ENCODE measurements at regions not wholly inside any gene's neighbourhood (a gene's known extent, or its start where the extent isn't known, plus 50 kb on each side); places are given as distances from the start of the nearest gene placed in this dataset.
"Not testable (repeated sequence)": the region's sequence is repeated elsewhere in the genome, so short reads cannot be mapped to it uniquely, and the experiment has no call there.

- ATAC-seq; H3K9me3 ChIP-seq (ENCODE audit: control insufficient read depth, insufficient read depth, low read depth, low read length); POLR2A ChIA-PET; H3K4me1 ChIP-seq (ENCODE audit: control insufficient read depth, insufficient read depth, low read length); H3K4me3 ChIP-seq (ENCODE audit: low read depth in 2 of 2, low read length in 2 of 2); intact Hi-C loops (cut with micrococcal nuclease; ENCODE audit: unreplicated experiment); DNase-seq (ENCODE audit: low read depth, low spot score); BruUV-seq (replicated peaks); in situ Hi-C loops (cut with HindIII; ENCODE audit: low pct_unique_long_range_greater_than_20kb, low sequenced_read_pairs); H3K27me3 ChIP-seq (ENCODE audit: control insufficient read depth, insufficient read depth, low read length); H3K27ac ChIP-seq (ENCODE audit: low read length); CTCF ChIA-PET; H3K36me3 ChIP-seq (ENCODE audit: control insufficient read depth, insufficient read depth, low read length): not testable (repeated sequence)
Observed at GRCh38 chr16:31975826-31976419, 102.3 kb downstream of the ZNF267 start.

GRCh38 chr16:31978463-31978862 is 104.9 kb downstream of the ZNF267 start:
- intact Hi-C loops (cut with micrococcal nuclease; ENCODE audit: unreplicated experiment); POLR2A ChIA-PET; H3K27ac ChIP-seq (ENCODE audit: low read length); H3K4me3 ChIP-seq (ENCODE audit: low read depth in 2 of 2, low read length in 2 of 2); H3K36me3 ChIP-seq (ENCODE audit: control insufficient read depth, insufficient read depth, low read length); DNase-seq (ENCODE audit: low read depth, low spot score); H3K4me1 ChIP-seq (ENCODE audit: control insufficient read depth, insufficient read depth, low read length); BruUV-seq (replicated peaks); ATAC-seq; H3K27me3 ChIP-seq (ENCODE audit: control insufficient read depth, insufficient read depth, low read length); in situ Hi-C loops (cut with HindIII; ENCODE audit: low pct_unique_long_range_greater_than_20kb, low sequenced_read_pairs); H3K9me3 ChIP-seq (ENCODE audit: control insufficient read depth, insufficient read depth, low read depth, low read length); CTCF ChIA-PET: not testable (repeated sequence)

GRCh38 chr16:31981739-31982138 is 108.1 kb downstream of the ZNF267 start:
- H3K27me3 ChIP-seq (ENCODE audit: control insufficient read depth, insufficient read depth, low read length); POLR2A ChIA-PET; ATAC-seq; intact Hi-C loops (cut with micrococcal nuclease; ENCODE audit: unreplicated experiment); H3K9me3 ChIP-seq (ENCODE audit: control insufficient read depth, insufficient read depth, low read depth, low read length); DNase-seq (ENCODE audit: low read depth, low spot score); H3K4me1 ChIP-seq (ENCODE audit: control insufficient read depth, insufficient read depth, low read length); H3K4me3 ChIP-seq (ENCODE audit: low read depth in 2 of 2, low read length in 2 of 2); CTCF ChIA-PET; H3K27ac ChIP-seq (ENCODE audit: low read length); H3K36me3 ChIP-seq (ENCODE audit: control insufficient read depth, insufficient read depth, low read length); in situ Hi-C loops (cut with HindIII; ENCODE audit: low pct_unique_long_range_greater_than_20kb, low sequenced_read_pairs); BruUV-seq (replicated peaks): not testable (repeated sequence)

GRCh38 chr16:31982986-31983385 is 109.4 kb downstream of the ZNF267 start:
- POLR2A ChIA-PET; H3K27me3 ChIP-seq (ENCODE audit: control insufficient read depth, insufficient read depth, low read length); H3K9me3 ChIP-seq (ENCODE audit: control insufficient read depth, insufficient read depth, low read depth, low read length); CTCF ChIA-PET; in situ Hi-C loops (cut with HindIII; ENCODE audit: low pct_unique_long_range_greater_than_20kb, low sequenced_read_pairs); H3K27ac ChIP-seq (ENCODE audit: low read length); H3K4me3 ChIP-seq (ENCODE audit: low read depth in 2 of 2, low read length in 2 of 2); H3K4me1 ChIP-seq (ENCODE audit: control insufficient read depth, insufficient read depth, low read length); intact Hi-C loops (cut with micrococcal nuclease; ENCODE audit: unreplicated experiment); ATAC-seq; BruUV-seq (replicated peaks); H3K36me3 ChIP-seq (ENCODE audit: control insufficient read depth, insufficient read depth, low read length); DNase-seq (ENCODE audit: low read depth, low spot score): not testable (repeated sequence)

- H3K4me3 ChIP-seq (ENCODE audit: low read depth in 2 of 2, low read length in 2 of 2); in situ Hi-C loops (cut with HindIII; ENCODE audit: low pct_unique_long_range_greater_than_20kb, low sequenced_read_pairs); H3K27ac ChIP-seq (ENCODE audit: low read length); DNase-seq (ENCODE audit: low read depth, low spot score); CTCF ChIA-PET; H3K36me3 ChIP-seq (ENCODE audit: control insufficient read depth, insufficient read depth, low read length); H3K4me1 ChIP-seq (ENCODE audit: control insufficient read depth, insufficient read depth, low read length); POLR2A ChIA-PET; BruUV-seq (replicated peaks); H3K27me3 ChIP-seq (ENCODE audit: control insufficient read depth, insufficient read depth, low read length); intact Hi-C loops (cut with micrococcal nuclease; ENCODE audit: unreplicated experiment); H3K9me3 ChIP-seq (ENCODE audit: control insufficient read depth, insufficient read depth, low read depth, low read length); ATAC-seq: not testable (repeated sequence)
Observed at GRCh38 chr16:31983666-31984065, 110.1 kb downstream of the ZNF267 start.

GRCh38 chr16:31986895-31987294 is 113.3 kb downstream of the ZNF267 start:
- ATAC-seq; in situ Hi-C loops (cut with HindIII; ENCODE audit: low pct_unique_long_range_greater_than_20kb, low sequenced_read_pairs); H3K27ac ChIP-seq (ENCODE audit: low read length); intact Hi-C loops (cut with micrococcal nuclease; ENCODE audit: unreplicated experiment); H3K9me3 ChIP-seq (ENCODE audit: control insufficient read depth, insufficient read depth, low read depth, low read length); H3K4me3 ChIP-seq (ENCODE audit: low read depth in 2 of 2, low read length in 2 of 2); H3K27me3 ChIP-seq (ENCODE audit: control insufficient read depth, insufficient read depth, low read length); H3K4me1 ChIP-seq (ENCODE audit: control insufficient read depth, insufficient read depth, low read length); BruUV-seq (replicated peaks); CTCF ChIA-PET; DNase-seq (ENCODE audit: low read depth, low spot score); H3K36me3 ChIP-seq (ENCODE audit: control insufficient read depth, insufficient read depth, low read length): not testable (repeated sequence)
- POLR2A ChIA-PET, result interaction anchor here (0.7 kb wide), 1 partner anchor 59 kb away, joined by 6 read pairs; no protein-coding TSS in a partner anchor

GRCh38 chr16:31988595-31989581 is 115.3 kb downstream of the ZNF267 start:
- H3K27me3 ChIP-seq (ENCODE audit: control insufficient read depth, insufficient read depth, low read length); H3K4me1 ChIP-seq (ENCODE audit: control insufficient read depth, insufficient read depth, low read length); H3K27ac ChIP-seq (ENCODE audit: low read length); H3K9me3 ChIP-seq (ENCODE audit: control insufficient read depth, insufficient read depth, low read depth, low read length); POLR2A ChIA-PET; DNase-seq (ENCODE audit: low read depth, low spot score); H3K36me3 ChIP-seq (ENCODE audit: control insufficient read depth, insufficient read depth, low read length); BruUV-seq (replicated peaks); CTCF ChIA-PET; intact Hi-C loops (cut with micrococcal nuclease; ENCODE audit: unreplicated experiment); in situ Hi-C loops (cut with HindIII; ENCODE audit: low pct_unique_long_range_greater_than_20kb, low sequenced_read_pairs); H3K4me3 ChIP-seq (ENCODE audit: low read depth in 2 of 2, low read length in 2 of 2): not testable (repeated sequence)
- peak; percentile 98 for ATAC-seq
